Osteocyte (in vitro differentiated cells): ENCODE measurements at regions not wholly inside any gene's neighbourhood (a gene's known extent, or its start where the extent isn't known, plus 50 kb on each side); places are given as distances from the start of the nearest gene placed in this dataset.

Source experiments
- DNase-seq: peaks from one replicate; pipeline ENCODE4 v3.0.0; 2021; ENCODE audit warnings: mixed read lengths; ENCODE audit not compliant: unreplicated experiment; ENCODE audit errors: extremely low spot score
- H3K27ac Mint-ChIP-seq: one replicate; pipeline ENCODE4 v1.8.0; 2021; ENCODE audit warnings: mild to moderate bottlenecking, mixed read lengths; ENCODE audit not compliant: unreplicated experiment
- H3K27me3 Mint-ChIP-seq: one replicate; pipeline ENCODE4 v1.8.0; 2021; ENCODE audit warnings: mixed read lengths; ENCODE audit not compliant: unreplicated experiment
- H3K36me3 Mint-ChIP-seq: one replicate; pipeline ENCODE4 v1.8.0; 2021; ENCODE audit warnings: mixed read lengths; ENCODE audit not compliant: unreplicated experiment
- H3K4me1 Mint-ChIP-seq: one replicate; pipeline ENCODE4 v1.8.0; 2021; ENCODE audit warnings: mixed read lengths; ENCODE audit not compliant: unreplicated experiment
- H3K4me3 Mint-ChIP-seq: one replicate; pipeline ENCODE4 v1.8.0; 2021; ENCODE audit warnings: mild to moderate bottlenecking, moderate library complexity, mixed read lengths; ENCODE audit not compliant: unreplicated experiment
- H3K9me3 Mint-ChIP-seq: one replicate; pipeline ENCODE4 v1.8.0; 2021; ENCODE audit warnings: mixed read lengths; ENCODE audit not compliant: unreplicated experiment
- CTCF ChIP-seq: fragments of 200-600 bp; sonication (generic); IDR thresholded peaks from 2 replicates; pipeline ENCODE4 v1.5.0; 2021; ENCODE audit warnings: antibody characterized with exemption, mild to moderate bottlenecking, moderate library complexity

- Mint-ChIP-seq H3K9me3 (peaks cover 38% of the 10 kb centered on the region), H3K4me1 (peaks cover 10% of the 10 kb centered on the region), H3K27me3 (no peaks in the 10 kb centered on the region), H3K36me3 (peaks cover 8% of the 10 kb centered on the region), H3K27ac (no peak overlapping the region), H3K4me3 (no peak overlapping the region)
- no peak for DNase-seq
- TF ChIP-seq CTCF = no peak
These were observed 61.0 kb upstream of the RNU6-8 start for GRCh38 chr14:32263939-32264567.

- H3K4me1 Mint-ChIP-seq = no peaks in the 10 kb centered on the region
- H3K27me3 Mint-ChIP-seq = no peaks in the 10 kb centered on the region
- H3K9me3 Mint-ChIP-seq = peaks cover 38% of the 10 kb centered on the region
- H3K4me3 Mint-ChIP-seq = no peak overlapping the region
- peaks cover 8% of the 10 kb centered on the region for H3K36me3 Mint-ChIP-seq
- no peak for DNase-seq
- H3K27ac Mint-ChIP-seq = no peak overlapping the region
- TF ChIP-seq CTCF = no peak
These were observed 62.5 kb upstream of the RNU6-8 start for GRCh38 chr14:32265584-32265983.

GRCh38 chr14:32277998-32278397 lies 51.1 kb upstream of the AKAP6 start:
- Mint-ChIP-seq H3K4me3 (no peak overlapping the region), H3K9me3 (peaks cover 14% of the 10 kb centered on the region), H3K27ac (no peak overlapping the region), H3K27me3 (peaks cover 7% of the 10 kb centered on the region), H3K36me3 (peaks cover 7% of the 10 kb centered on the region), H3K4me1 (no peaks in the 10 kb centered on the region)
- no peak for TF ChIP-seq CTCF
- DNase-seq = no peak
